GM12878 (cell line): ENCODE measurements at regions not wholly inside any gene's neighbourhood (a gene's known extent, or its start where the extent isn't known, plus 50 kb on each side); places are given as distances from the start of the nearest gene placed in this dataset.

Experiments
- ATAC-seq: fragments of 200-7000 bp; cut with Tn5 transposase; 3 replicates; pipeline ENCODE4 v1.9.1; 2020; ENCODE audit warnings: mild to moderate bottlenecking, moderate library complexity
- BruUV-seq: library from RNA; stranded (reverse); fragments of 400-500 nt; replicated peaks from 2 replicates; lab custom pipeline; 2021; lab: Mats Ljungman, UMichigan
- CTCF ChIA-PET: fragments of 300-600 bp; sonication (Branson Sonifier 250); formaldehyde crosslinking; extraction: SDS; loops from one replicate; lab custom pipeline; 2021; ENCODE audit warnings: inconsistent platforms; lab: Yijun Ruan, JAX
- POLR2A ChIA-PET: fragments of 350-600 bp; formaldehyde crosslinking; extraction: SDS; loops from one replicate; lab custom pipeline; 2021; ENCODE audit warnings: inconsistent platforms; lab: Charles Lee
- RAD21 ChIA-PET: fragments of 300-600 bp; sonication (Branson Sonifier 250); formaldehyde crosslinking; loops from one replicate; lab custom pipeline; 2023; ENCODE audit warnings: antibody characterized with exemption; ENCODE audit not compliant: unreplicated experiment; lab: Charles Lee
- SMC1A ChIA-PET: fragments of 300-600 bp; sonication (Branson Sonifier 250); formaldehyde crosslinking; loops from one replicate; lab custom pipeline; 2023; ENCODE audit not compliant: unreplicated experiment, uncharacterized antibody; lab: Charles Lee
- DNase-seq: peaks from one replicate; pipeline ENCODE4 v3.0.0-alpha.2; 2011; ENCODE audit warnings: low read depth, low spot score
- FAIRE-seq: peaks from 3 replicates; lab custom pipeline; 2011; peaks lifted over from hg19 to GRCh38; lab: Jason Lieb, UNC
- H2AFZ ChIP-seq: 2 replicates; pipeline ENCODE4 v1.6.0; 2011; ENCODE audit warnings: low read depth, low read length, control low read depth; ENCODE audit not compliant: control insufficient read depth
- H3K27ac ChIP-seq: 2 replicates; pipeline ENCODE4 v1.5.1; 2011; ENCODE audit warnings: control low read depth; ENCODE audit not compliant: control insufficient read depth, insufficient read depth
- H3K27me3 ChIP-seq, 2 experiments: replicated peaks in 1 of 2; 2 replicates each; pipeline versions ENCODE4 v1.6.0 to v1.6.1; 2011; ENCODE audit warnings: low read length in 1 of 2; ENCODE audit not compliant: control insufficient read depth in 2 of 2, insufficient read depth in 2 of 2
- H3K36me3 ChIP-seq, 2 experiments: 2 replicates each; pipeline ENCODE4 v1.5.1; 2011; ENCODE audit warnings: low read length in 1 of 2; ENCODE audit not compliant: control insufficient read depth in 2 of 2, insufficient read depth in 2 of 2
- H3K4me1 ChIP-seq: 2 replicates; pipeline ENCODE4 v1.6.1; 2011; ENCODE audit warnings: mild to moderate bottlenecking, low read length, moderate library complexity, mixed read lengths; ENCODE audit not compliant: control insufficient read depth, insufficient read depth
- H3K4me2 ChIP-seq: 2 replicates; pipeline ENCODE4 v1.6.0; 2011; ENCODE audit warnings: control low read depth; ENCODE audit not compliant: control insufficient read depth, insufficient read depth
- H3K4me3 ChIP-seq: fragments of 200-600 bp; sonication (generic); 2 replicates; pipeline ENCODE4 v1.5.1; 2016
- H3K79me2 ChIP-seq: 2 replicates; pipeline ENCODE4 v1.6.0; 2011; ENCODE audit warnings: low read length; ENCODE audit not compliant: control insufficient read depth, insufficient read depth
- H3K9ac ChIP-seq: 2 replicates; pipeline ENCODE4 v1.8.0; 2011; ENCODE audit warnings: low read length, control low read depth, mixed read lengths; ENCODE audit not compliant: control insufficient read depth, insufficient read depth
- H3K9me3 ChIP-seq: replicated peaks from 3 replicates; pipeline ENCODE4 v1.5.1; 2011; ENCODE audit warnings: mild to moderate bottlenecking, low read length; ENCODE audit not compliant: control insufficient read depth, insufficient read depth
- H4K20me1 ChIP-seq: 2 replicates; pipeline ENCODE4 v1.6.0; 2011; ENCODE audit not compliant: control insufficient read depth, insufficient read depth
- ATF2 ChIP-seq: IDR thresholded peaks from 2 replicates; pipeline ENCODE4 v1.6.1; 2012; ENCODE audit warnings: low read length, inconsistent platforms
- CREM ChIP-seq: IDR thresholded peaks from 2 replicates; pipeline ENCODE4 v1.6.1; 2014; ENCODE audit warnings: antibody characterized with exemption, low read depth
- KDM1A ChIP-seq: fragments of 200-600 bp; sonication (generic); IDR thresholded peaks from 2 replicates; pipeline ENCODE4 v1.6.1; 2016; ENCODE audit warnings: borderline replicate concordance
- MYC ChIP-seq: IDR thresholded peaks from 2 replicates; pipeline ENCODE4 v1.6.1; 2011; ENCODE audit warnings: mild to moderate bottlenecking, low read length, moderate library complexity, inconsistent platforms; ENCODE audit not compliant: insufficient read depth, insufficient replicate concordance, insufficient read length, severe bottlenecking
- POLR2AphosphoS5 ChIP-seq: IDR thresholded peaks from 2 replicates; pipeline ENCODE4 v1.6.1; 2011; ENCODE audit warnings: mild to moderate bottlenecking, low read length, inconsistent platforms
- SMAD1 ChIP-seq: fragments of 450-650 bp; IDR thresholded peaks from 2 replicates; pipeline ENCODE4 v1.6.1; 2018; ENCODE audit warnings: mild to moderate bottlenecking, low read depth; ENCODE audit not compliant: partially characterized antibody
- TARDBP ChIP-seq: IDR thresholded peaks from 2 replicates; pipeline ENCODE4 v1.6.1; 2016; ENCODE audit warnings: borderline replicate concordance
- WGBS: methylation state at CpG from one replicate; pipeline ENCODE4 v1.1.6; 2016; ENCODE audit warnings: low lambda C conversion rate; ENCODE audit not compliant: insufficient replicate concordance, insufficient coverage; ENCODE audit errors: missing lambda C conversion rate; 5-methylcytosine and 5-hydroxymethylcytosine counted together
- in situ Hi-C: fragments of 300-500 bp; cut with MboI; formaldehyde crosslinking; loops from 9 replicates; pipeline ENCODE4 v1.14.3; 2018; ENCODE audit warnings: mixed read lengths
- intact Hi-C: fragments of 100-400 bp; cut with micrococcal nuclease; formaldehyde crosslinking; loops from one replicate; pipeline ENCODE4 v1.14.2; 2022; ENCODE audit not compliant: unreplicated experiment

DNA sequence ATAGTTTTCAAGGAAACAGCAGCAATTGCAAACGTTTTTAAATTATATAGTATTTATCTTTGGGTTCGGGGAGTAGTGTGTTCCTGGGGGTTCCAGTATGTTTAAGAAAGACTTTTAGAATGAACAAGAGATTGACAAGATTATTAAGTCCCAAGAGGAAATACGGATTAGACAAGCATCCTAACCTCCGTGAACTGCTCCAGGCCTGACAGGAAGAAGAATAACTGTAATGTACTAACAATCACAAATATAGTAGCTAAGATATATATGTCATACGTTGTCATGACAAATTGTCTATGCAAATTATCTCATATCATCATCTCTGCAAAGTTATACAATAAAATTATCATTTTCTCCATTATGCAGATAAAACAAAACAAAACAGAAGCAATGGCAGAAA is 1397.2 kb downstream of the MRPL39 start:
- RAD21 ChIA-PET, result no interaction called here
- no peak overlapping the region for H3K4me3 ChIP-seq
- DNase-seq (no peak), FAIRE-seq (no peak), ATAC-seq (no peak)
- no peak overlapping the region for H2AFZ ChIP-seq
- no peaks in the 10 kb centered on the region for H3K27me3 ChIP-seq
- WGBS, result 17% methylated on average over 5 of the region's 5 CpGs
- CTCF ChIA-PET, result no interaction called here
- SMC1A ChIA-PET, result no interaction called here
- BruUV-seq, result no TSS peak
- no peaks in the 10 kb centered on the region for H3K79me2 ChIP-seq
- H3K4me2 ChIP-seq, result no peak overlapping the region
- no peaks in the 10 kb centered on the region for H4K20me1 ChIP-seq
- no peaks in the 10 kb centered on the region for H3K36me3 ChIP-seq
- H3K4me1 ChIP-seq, result no peaks in the 10 kb centered on the region
- POLR2A ChIA-PET, result no interaction called here
- no peaks in the 10 kb centered on the region; the same call in 2 of the 3 replicates for H3K9me3 ChIP-seq
- in situ Hi-C loops, result no loop called here
- no peak for TF ChIP-seq SMAD1
- TF ChIP-seq CREM, result no peak
- TF ChIP-seq ATF2, result no peak
- no peak for TF ChIP-seq MYC
- no peak for TF ChIP-seq KDM1A
- no peak for TF ChIP-seq TARDBP
- TF ChIP-seq POLR2AphosphoS5, result no peak
- intact Hi-C loops, result no loop called here
- H3K9ac ChIP-seq, result no peak overlapping the region
- no peak overlapping the region for H3K27ac ChIP-seq
